GM20431 (cell line): ENCODE measurements at regions not wholly inside any gene's neighbourhood (a gene's known extent, or its start where the extent isn't known, plus 50 kb on each side); places are given as distances from the start of the nearest gene placed in this dataset.

Source experiments
- in situ Hi-C: fragments of 300-500 bp; cut with MseI, MboI; formaldehyde crosslinking; loops from one replicate; pipeline ENCODE4 v1.15.0; 2020; ENCODE audit warnings: low sequenced_read_pairs; ENCODE audit not compliant: unreplicated experiment

DNA sequence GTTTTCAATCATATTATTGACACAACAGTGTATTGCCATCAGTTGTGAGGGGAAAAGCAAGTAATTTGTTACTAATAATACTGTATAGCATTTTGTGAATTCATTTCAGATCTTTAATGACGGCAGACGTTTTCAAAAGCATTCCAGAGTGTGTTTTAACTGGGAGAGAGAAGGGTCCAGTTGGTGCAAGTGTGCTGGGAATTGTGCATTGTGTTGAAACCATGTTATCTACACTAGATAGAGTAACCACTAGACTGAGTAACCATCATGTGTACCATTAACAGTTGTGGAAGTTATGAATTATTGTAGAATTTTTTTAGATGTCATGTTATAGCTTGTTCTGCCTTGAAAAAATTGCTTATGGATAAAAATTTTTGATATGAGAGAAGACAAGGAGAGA lies 104.5 kb upstream of the VEGFC start:
- in situ Hi-C loops = no loop called here

DNA sequence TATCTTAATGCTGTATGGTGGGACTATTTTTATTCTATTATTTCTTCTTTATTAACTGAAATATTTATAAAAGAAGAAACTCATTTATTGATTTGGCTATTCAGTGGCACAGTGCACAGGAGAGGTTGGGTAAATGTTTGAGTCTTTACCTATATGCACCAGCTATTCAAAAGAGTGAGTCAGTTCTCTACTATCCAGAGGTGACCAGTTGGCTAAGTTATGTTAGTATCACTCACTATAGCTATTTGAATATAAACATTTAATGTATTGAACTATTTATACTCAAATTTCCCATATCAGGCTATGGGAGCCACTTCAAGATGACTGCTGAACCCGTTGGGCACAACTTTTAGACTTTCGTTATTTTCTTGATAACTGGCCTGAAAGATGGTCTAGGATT lies 106.1 kb upstream of the VEGFC start:
- in situ Hi-C loops = no loop called here

DNA sequence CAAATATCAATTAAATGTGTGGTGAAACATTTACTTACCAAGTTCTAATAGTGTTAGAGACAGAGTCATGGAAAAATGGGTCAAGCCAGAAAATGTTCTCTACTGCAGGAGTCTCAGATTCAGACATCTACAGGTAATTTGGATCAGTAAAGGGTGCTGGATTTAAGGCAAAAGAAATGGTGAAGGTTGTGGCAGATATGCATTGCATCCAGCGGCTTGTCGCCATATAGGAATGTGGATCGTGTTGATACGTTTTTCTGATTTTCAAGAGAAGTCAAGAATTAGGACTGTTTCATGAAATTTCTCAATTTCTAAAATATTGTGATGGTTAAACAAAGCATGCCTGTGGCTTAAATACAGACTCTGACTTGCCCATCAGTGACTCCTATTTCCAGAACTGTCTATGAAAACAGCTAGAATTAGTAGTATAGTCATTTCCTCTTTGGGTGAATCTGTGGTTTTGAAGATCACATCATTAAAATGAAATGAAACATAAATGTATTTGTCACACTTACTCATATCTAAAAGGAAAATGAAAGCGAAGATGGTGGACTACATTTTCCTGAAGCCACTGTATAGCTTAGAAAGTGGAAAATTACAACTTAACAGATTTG lies 110.1 kb upstream of the VEGFC start:
- in situ Hi-C loops = no loop called here

- in situ Hi-C loops = no loop called here
Measured at GRCh38 chr4:176906709-176907108, 114.0 kb upstream of the VEGFC start.

- in situ Hi-C loops = no loop called here
Measured at GRCh38 chr4:176910646-176911045, 117.9 kb upstream of the VEGFC start.

DNA sequence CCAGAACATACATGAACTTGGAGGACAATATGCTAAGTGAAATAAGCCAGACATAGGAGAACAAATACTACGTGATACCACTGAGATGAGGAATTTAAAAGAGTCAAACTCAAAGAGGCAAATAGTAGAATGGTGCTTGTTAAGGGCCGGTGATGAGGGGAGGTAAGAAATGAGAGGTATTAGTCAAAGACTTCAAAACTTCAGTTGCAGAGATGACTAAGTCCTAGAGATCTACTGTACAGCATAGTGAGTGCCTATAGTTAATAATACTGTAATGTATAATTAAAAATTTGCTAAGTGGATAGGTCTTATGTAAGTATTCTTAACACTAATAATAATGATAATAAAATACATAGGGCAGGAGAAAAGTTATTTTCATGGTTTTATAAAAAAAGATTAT lies 126.9 kb upstream of the VEGFC start:
- in situ Hi-C loops = no loop called here

DNA sequence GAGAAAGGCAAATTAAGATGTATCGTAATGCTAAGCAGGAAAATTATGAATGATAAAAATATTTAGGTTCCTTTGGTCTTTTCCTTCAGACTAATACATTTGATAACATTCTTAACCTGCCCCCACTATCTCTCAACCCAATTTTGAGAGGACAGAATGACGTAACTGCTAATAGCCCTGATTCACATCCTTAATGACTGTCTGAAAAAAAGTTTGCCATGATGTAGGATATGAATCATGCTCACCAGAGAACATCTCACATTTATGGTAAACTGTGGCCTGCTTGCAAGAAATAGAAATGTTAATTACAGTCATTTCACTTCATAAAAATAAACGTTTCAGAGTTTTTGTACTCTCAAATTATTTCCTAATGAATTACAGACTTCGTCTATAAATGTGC lies 128.0 kb upstream of the VEGFC start:
- in situ Hi-C loops = no loop called here

- in situ Hi-C loops = no loop called here
Measured at GRCh38 chr4:176921256-176921655, 128.5 kb upstream of the VEGFC start.

DNA sequence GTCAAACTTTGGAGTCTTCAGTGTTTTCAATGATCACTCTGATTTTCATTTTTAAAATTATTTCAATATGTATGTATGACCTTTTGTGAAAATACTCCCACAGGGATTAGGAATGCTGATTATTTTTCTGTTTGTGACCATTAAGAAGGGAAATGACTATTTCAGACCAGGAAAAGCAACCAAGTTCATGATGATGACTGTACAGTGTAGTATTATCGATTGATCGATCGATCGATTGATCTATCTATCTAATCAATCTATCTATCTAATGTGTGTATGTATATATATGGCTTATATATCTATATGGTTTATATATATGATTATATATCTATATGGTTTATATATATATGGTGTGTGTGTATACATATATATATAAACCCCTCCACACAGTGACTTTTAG lies 131.5 kb upstream of the VEGFC start:
- in situ Hi-C loops = no loop called here

GRCh38 chr4:176925962-176926361 lies 133.2 kb upstream of the VEGFC start:
- in situ Hi-C loops = no loop called here

- in situ Hi-C loops = no loop called here
Measured at GRCh38 chr4:176927117-176927516, 134.4 kb upstream of the VEGFC start.

DNA sequence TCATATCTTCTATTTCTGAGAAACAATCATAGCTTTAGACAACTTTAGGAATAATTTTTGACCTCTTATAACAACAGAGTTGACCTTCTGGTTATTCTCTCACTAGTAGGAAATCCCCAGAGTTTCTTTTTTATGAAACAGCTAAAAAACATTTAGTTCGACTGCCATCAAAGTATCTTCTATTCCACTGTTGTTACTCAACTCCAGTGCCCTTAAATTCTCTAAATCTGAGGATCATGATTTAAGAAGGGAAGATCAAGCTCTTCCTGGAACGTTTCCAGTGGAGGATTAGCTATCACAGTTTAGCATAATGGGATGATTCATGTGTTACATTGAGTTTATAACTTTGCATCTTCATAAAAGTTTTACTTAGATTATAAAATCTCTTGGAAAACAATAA lies 134.9 kb upstream of the VEGFC start:
- in situ Hi-C loops = no loop called here

DNA sequence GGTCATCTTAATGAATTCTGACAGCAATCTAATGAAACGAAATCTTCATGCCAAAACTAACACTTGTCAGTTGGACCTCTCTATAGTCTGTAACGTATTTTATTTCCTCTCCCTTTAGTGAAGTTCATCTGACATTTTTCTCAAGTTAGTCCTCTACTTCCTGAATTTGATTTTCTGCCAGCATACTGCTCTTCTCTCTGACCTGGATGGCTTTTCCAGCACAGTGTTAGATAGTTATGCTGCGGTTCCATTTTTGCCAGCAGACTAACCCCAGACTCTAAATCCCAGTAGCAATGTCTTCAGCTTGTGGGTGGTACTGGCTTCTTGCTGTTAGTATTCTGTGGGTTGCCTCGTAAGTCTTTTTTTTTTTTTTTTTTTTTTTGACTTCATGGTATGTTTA lies 146.7 kb upstream of the VEGFC start:
- in situ Hi-C loops = no loop called here

GRCh38 chr4:176945334-176945733 lies 152.6 kb upstream of the VEGFC start:
- in situ Hi-C loops = no loop called here

DNA sequence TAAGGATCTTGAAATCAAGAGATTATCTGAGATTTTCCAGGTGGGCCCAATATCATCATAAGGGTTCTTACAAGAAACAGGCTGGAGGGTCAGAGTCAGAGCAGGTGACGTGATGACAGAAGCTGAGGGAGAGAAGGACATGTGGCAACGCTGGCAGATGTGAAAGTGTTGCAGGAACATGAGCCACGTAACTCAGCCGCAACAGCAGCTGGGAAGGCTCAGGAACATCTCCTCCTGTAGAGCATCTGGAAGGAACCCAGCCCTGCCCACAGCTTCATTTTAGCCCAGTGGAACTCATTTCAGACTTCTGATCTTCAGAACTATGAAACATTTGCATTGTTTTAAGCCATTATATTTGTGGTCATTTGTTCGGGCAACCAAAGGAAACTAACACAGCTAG lies 156.3 kb upstream of the VEGFC start:
- in situ Hi-C loops = no loop called here

- in situ Hi-C loops = no loop called here
Measured at GRCh38 chr4:176953021-176953420, 160.3 kb upstream of the VEGFC start.

DNA sequence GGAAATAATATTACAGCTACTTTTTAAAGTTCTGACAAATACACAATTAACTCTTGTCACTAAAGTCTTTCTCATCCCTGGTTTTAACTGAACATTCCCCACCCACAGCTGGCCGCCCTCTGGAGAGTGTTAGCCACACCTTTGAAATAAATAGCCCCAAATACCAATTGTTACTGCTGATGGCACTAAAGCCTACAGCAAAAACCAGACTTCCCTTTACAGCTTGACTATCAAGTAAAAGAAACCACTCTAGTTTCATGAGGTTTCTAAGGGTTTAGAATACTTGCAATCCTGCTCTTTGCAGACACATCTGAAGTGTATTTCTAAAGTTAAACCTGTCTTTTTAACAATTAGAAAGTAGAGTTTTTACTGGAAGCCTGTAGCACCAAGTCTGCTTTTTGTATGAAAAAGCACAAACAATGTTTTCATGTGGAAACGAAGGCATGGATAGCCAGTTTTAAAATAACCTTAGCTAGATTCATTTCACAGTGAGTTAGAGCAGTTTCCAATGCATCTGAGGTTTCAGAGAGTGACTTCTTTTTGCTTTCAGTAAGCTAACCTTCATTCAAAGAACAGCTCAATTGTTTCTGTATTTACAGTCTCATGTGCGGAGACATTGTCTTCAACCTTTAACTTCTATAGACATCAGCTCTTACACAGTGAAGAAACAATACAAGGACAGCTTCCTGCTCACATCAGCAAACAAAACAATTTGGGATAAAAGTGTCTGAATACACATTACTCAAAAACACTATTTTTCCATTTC lies 164.8 kb upstream of the VEGFC start:
- in situ Hi-C loops = no loop called here

GRCh38 chr4:176959980-176960379 lies 167.3 kb upstream of the VEGFC start:
- in situ Hi-C loops = no loop called here

GRCh38 chr4:176963121-176963520 lies 170.4 kb upstream of the VEGFC start:
- in situ Hi-C loops = no loop called here

DNA sequence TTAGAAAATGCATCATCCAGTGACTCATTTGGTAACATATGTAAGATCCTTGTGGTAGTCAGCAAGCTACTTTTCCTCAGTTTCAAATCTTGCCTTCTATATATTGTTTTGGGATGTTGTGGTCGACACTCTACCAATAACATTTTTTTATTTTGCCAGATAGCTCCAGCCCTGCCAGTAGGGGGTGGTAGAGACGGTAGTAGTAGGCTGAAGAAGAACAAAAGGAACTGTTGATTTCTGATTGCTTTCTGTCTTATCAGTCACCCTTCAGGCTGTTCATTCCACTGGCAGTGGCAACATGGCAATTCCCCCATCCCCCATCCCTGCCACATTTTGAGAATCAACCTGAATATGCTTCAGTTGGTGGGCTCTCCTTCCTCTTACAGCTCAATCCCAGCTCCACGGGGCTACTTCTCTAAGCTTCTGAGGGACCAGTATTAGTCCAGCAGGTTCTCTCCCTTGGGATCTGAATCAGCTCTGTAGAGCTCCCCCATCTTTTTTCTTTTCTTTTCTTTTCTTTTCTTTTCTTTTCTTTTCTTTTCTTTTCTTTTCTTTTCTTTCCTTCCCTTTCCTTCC lies 171.5 kb upstream of the VEGFC start:
- in situ Hi-C loops = no loop called here

DNA sequence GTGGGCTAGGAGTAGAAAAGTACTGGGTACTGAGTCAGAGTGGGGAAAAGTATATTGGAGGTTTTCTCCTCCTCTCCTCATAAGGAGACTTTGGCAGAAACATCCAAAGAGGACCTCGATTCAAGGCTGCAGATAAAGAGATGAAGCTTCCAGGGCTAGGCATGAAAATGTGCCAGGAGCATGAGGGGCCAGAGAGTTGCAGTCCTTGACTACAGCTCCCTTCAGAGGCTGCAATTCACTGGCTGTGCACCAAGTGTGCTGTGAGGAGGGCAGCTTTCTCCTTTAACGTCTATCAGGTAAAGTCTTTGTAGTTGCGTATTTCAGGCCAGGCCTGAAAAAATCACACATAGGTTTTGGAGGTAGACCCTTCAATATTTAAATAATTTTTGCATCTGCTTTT lies 174.9 kb upstream of the VEGFC start:
- in situ Hi-C loops = no loop called here

GRCh38 chr4:176968094-176968493 lies 175.4 kb upstream of the VEGFC start:
- in situ Hi-C loops = no loop called here
